ENCODE measurements at regions not wholly inside any gene's neighbourhood (a gene's known extent, or its start where the extent isn't known, plus 50 kb on each side); places are given as distances from the start of the nearest gene placed in this dataset.

DNA sequence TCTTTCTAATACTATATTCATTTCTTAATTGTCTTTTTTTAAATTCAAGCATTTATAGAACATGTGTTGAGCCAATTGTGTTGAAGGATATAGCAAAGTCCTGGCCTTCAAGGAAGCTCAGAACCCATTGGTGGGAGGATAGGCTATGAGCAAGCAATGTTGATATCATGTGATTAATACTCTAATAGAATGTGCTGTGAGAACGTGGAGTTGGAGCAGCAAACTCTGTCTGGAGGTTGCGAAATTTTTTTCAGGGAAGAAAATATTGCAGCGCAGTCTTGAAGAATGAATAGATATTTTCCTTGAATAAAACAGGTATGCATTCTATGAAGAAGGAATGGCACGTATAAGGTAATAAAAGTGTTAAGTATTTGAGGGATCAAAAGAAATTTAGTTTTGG is 229.2 kb upstream of the KCNK2 start (continued):
- TF ChIP-seq, protein P1, sequence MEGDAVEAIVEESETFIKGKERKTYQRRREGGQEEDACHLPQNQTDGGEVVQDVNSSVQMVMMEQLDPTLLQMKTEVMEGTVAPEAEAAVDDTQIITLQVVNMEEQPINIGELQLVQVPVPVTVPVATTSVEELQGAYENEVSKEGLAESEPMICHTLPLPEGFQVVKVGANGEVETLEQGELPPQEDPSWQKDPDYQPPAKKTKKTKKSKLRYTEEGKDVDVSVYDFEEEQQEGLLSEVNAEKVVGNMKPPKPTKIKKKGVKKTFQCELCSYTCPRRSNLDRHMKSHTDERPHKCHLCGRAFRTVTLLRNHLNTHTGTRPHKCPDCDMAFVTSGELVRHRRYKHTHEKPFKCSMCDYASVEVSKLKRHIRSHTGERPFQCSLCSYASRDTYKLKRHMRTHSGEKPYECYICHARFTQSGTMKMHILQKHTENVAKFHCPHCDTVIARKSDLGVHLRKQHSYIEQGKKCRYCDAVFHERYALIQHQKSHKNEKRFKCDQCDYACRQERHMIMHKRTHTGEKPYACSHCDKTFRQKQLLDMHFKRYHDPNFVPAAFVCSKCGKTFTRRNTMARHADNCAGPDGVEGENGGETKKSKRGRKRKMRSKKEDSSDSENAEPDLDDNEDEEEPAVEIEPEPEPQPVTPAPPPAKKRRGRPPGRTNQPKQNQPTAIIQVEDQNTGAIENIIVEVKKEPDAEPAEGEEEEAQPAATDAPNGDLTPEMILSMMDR (IDR thresholded peaks at IDR 0.05; ENCODE audit: control extremely low read depth in 1 of 3, insufficient read depth in 1 of 3, low read depth in 1 of 3, low read length in 3 of 3) = no peak
- no peak for TF ChIP-seq HDAC6 (IDR thresholded peaks at IDR 0.05; ENCODE audit: low read depth, low read length)
- TF ChIP-seq RXRA (IDR thresholded peaks at IDR 0.05; ENCODE audit: insufficient read depth, low read depth, low read length) = no peak
- no peak for TF ChIP-seq KDM4A (IDR thresholded peaks at IDR 0.05; ENCODE audit: low read depth, low read length, severe bottlenecking)
- TF ChIP-seq RBBP5 (IDR thresholded peaks at IDR 0.05; ENCODE audit: borderline replicate concordance, low read depth, low read length) = no peak
